HG03442 (cell line): ENCODE measurements at regions not wholly inside any gene's neighbourhood (a gene's known extent, or its start where the extent isn't known, plus 50 kb on each side); places are given as distances from the start of the nearest gene placed in this dataset.
A peak's percentile ranks its signal among the peaks of the same experiment; 100 is the strongest.
"Not testable (repeated sequence)": the region's sequence is repeated elsewhere in the genome, so short reads cannot be mapped to it uniquely, and the experiment has no call there.

Experiments
- ATAC-seq: cut with Tn5 transposase; IDR thresholded peaks from one replicate; pipeline ENCODE4 v1.9.1; 2021; ENCODE audit warnings: mild to moderate bottlenecking, moderate library complexity; ENCODE audit not compliant: unreplicated experiment

DNA sequence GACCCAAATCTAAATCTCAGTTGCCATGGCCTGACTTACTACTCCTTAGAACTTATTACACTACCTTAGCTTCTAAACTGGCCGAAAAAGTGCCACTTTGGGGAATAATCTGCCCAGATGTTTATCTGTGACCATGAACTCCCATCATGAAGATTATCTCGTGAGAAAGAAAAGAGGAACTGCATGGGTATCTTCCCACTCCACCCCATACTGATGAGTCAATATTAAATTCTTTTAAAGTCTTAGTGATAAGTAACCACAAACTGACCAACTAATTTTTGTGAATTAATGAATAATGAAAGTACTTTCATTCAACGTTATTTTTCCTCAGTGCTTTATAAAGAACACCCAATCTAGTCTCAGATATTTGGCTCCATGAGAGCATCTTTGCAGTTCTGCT, 493.5 kb downstream of the EBF1 start:
- no peak for ATAC-seq

DNA sequence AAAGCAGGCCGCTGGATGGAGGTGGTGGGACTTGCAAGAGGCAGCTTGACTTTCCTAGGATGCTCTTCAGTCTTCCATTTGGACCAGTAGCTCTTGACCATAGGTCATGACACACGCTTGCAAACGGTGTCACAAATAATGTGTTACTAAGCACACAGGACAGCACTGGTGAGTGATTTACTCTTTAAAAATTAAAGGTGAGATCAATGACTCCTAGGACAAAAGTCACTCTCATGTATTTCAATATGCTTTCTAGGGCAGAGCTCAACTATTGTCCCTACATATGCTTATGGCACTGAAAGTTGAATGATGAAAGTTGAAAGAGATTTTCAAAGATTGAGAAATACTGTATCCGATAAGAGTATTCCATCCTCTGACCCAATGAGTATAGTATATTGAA, 496.7 kb downstream of the EBF1 start:
- ATAC-seq: no peak

DNA sequence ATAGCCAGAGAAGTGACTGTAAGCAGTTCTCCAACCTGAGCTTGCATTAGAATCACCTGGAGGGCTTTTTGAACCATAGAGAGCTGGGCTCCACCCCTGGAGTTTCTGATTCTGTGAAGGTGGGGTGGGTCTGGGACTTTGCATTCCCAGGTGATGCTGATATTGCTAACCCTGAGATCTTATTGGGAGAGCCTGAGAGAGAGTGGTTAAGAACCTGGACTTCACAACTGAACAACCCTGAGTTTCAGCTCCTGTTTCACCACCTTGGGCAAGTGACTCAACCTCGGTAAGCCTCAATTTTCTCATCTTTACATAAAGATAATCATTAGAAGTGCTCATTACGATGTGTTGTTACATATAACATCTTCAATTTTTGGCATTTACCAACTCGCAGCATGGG, 498.6 kb downstream of the EBF1 start:
- no peak for ATAC-seq

DNA sequence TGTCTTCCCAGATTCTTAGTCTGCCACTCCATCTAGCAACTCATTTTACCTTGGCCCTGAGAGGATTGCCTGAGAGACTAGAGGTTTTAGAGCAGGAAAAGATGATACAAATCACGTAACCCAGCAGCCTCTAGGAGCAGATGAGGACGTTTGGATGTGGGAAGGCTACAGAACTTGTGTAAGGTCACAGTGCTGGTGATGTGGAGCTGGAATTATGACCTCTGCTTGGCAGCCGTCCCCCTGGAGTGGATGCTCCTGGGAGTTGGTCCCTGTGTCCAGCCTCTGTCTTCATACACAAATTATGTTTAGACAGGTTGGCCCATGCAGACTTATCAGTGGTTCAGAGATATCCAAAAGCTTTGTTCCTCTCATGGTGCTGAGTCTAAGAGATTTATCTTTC, 499.0 kb downstream of the EBF1 start:
- no peak for ATAC-seq

DNA sequence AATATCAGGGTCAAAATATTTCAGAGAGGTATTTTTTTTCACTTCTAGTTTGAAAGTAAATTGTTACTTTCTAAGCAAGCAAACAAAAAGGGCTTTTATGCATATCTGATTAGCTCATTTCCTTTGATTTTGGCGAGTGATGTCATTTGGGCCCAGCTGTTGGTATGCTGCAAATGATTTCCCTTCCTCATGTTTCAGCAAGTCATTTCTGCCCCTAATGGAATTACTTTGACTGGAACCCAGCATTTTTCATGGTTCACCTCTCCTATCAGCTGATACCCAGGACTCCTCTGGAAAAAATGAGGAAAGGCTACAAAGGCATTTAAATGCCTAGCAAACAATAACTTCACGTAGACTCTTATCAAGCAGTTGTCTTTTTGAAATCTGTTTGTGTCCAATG, 500.6 kb downstream of the EBF1 start:
- ATAC-seq: no peak

DNA sequence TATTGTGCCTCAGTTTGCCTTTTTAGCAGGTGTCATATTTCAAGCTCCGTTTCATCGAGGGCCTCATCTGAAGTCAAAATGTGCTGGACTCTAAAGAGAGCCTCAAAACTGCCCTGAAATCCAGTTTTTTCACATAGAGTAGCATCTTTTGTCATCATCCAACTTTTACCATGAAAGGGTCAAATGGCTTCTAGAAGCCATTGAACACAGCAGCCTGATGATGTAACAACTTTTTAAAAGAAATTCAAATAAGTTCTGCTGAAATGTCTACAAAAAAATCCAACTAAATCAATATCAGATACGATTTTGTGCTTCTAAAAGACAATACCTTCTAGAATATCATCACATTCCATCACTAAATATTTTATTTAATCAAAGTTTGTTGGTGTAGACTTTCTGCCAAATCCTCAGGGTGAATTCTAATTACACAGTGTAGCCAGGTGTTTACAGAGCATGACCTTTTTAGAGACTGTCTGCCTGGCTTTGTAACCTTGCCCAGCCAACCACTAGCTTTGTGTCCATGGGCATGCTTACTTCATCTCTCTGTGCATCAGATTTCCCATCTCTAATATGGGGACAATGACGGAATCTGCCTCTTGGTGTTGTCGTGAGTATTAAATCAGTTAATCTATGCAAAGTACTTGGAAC, 505.0 kb downstream of the EBF1 start:
- no peak for ATAC-seq

DNA sequence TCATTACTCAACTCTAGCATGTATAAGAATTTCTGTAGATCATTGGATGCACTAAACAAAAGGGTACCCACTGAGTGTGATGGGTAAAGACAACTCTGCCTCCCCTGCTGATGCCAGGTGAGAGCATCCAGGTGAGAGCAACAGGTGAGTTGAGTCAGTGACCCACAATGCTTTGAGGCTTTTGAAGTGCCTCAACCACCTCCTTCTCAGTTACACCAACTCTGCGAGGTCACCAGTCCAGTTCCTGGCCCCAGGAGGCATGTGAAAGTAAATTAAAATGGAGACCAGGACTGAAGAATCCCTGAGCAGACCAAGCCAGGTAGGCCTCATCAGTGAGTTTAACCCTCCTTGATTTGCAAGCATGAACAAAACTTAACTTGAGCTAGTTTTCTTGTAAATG, 505.8 kb downstream of the EBF1 start:
- ATAC-seq: no peak

DNA sequence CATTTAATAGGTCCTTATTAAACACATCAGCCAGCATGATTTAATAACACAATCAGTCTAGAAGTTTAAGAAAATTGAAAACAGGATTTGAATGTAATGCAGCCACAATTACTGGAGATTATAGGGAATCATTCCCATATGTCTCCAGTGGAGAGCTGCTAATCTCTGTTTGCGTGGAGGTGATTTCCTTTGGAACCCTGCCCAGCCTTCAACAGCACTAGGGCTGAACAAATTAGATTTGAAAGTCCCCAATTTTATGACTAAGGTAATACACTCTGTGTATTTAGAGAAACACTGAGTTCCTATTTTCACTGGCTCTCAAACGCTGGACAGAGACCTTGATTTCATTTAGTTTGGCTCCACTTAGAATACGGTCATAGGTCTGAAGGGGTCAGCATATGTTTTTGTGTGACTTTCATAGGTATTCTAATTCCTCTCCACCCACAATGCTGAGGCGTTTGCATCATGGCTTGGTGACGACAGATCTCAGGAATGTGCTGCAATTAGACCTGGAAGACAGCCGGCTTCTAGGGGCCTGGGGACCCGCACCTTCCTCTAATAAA, 508.3 kb downstream of the EBF1 start:
- ATAC-seq: no peak

DNA sequence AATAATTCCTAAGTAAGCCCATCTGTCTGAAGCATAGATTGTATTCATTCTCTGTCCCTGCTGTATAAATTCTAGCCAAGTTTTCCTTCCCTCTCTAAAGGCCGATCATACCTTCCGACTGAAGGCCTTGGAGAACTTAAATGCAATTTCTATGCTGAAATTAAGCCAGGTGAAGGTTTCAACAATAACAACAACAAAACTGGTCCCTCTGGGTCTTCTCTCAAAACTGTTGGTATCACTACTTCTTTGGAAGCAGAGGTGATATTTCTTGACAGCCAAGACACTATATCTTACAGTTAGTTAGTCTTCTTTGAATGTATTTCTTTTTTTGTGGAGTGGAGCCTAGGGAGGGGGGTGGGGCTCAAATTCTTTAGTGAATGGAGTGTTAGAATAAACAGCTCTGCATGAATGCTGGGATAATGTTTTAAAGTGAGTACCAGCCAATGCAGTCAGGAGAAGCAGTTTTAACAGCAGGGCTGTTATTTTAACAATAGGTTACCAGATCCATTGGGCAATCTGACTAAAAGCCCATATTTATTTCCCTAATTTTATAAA, 508.9 kb downstream of the EBF1 start:
- ATAC-seq: no peak

DNA sequence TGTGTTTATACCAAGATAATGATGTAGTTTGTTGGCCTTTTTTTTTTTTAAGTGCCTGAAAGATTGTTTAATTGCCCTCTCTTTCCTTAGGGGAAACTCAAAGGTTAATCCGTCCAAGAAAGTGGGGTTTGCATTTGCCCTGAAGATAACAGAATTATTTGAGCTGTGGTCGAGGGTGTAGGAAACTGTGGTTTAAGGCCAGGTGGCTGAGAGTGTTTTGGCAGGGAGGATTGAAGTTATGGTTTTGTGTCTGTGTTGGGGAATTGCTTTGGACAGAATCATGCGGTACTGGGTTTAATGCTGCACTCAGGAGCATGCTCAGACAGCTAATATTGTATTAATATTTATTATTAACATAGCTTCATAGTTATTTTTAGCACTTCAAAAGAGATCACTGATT, 509.8 kb downstream of the EBF1 start:
- no peak for ATAC-seq

DNA sequence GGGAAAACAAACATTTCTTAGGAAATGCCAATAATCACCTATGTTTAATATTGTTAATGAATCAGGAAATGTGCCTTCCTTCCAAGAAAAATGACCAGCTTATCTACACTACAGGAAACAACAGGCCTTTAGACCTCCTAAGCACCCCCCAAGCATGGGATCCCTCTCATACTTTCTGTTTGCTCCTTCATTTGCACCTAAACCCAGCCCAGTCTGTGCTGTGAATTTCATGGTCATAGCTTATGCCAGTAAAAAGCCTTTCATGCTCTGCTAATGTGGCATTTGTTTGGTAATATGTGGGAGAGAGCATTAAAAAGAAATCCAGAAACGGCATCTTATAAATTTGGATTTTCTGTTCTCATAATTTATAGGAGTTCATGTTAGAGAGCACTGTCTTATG, 511.1 kb downstream of the EBF1 start:
- ATAC-seq: no peak

DNA sequence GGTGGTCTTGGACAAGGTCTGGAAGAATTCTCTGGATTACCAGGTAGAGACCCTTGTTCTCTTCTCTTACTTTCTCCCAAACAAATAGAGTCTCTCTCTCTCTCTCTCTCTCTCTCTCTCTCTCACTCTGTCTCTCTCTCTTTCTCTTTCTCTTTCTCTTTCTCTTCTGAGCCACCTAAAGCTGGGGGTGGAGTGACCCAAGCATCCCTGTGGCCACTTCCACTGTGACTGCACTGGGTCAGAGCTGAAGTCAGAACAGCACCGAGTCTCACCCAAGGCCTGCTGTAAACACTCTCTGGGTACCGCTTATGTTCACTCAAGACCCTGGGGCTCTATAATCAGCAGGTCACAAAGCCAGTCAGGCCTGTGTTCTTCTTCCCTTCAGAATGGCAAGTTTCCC, 513.7 kb downstream of the EBF1 start:
- ATAC-seq: no peak

DNA sequence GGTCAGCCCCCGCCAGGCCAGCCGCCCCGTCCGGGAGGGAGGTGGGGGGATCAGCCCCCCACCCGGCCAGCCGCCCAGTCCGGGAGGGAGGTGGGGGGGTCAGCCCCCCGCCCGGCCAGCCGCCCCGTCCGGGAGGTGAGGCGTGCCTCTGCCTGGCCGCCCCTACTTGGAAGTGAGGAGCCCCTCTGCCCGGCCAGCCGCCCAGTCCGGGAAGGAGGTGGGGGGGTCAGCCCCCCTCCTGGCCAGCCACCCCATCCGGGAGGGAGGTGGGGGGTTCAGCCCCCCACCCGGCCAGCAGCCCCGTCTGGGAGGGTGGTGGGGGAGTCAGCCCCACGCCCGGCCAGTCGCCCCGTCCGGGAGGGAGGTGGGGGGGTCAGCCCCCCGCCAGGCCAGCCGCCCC, 517.0 kb downstream of the EBF1 start:
- not testable (repeated sequence) for ATAC-seq

DNA sequence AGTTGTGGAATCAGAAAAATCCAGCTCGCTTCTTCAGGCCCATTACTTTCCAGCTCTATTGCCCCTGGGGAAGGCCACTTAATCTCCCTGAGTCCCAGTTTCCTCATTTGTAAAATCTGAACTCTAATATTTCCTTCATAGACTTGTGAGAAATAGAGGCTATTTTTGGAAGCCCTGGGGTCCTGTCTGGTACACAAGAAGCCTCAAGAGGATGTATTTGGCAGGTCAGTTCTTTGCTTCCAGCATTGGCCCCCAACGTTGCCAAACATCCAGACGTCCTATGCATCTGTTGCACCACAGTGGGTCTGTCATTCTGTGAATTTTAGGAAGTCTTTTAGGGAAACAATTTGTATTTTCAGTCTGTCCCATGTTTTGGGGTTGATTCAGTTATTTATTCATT, 525.9 kb downstream of the EBF1 start:
- ATAC-seq: no peak

DNA sequence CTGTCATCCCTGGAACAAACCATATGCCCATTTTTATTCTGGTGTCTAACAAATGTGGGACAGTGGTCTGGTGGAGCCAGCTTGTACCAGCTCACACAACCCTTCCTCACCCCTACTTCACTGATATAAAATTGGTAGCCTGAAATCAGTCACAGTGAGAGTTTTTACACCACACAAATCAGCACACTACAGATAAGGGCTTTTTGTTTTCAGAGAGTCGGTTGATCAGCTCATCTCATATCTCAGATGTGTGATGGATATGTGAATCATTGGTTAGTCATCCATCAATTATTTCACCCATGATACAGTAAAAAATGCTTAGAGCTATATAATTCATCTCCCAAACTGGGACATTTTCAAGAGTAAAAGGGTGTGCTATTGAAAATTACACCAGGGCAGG, 529.2 kb downstream of the EBF1 start:
- ATAC-seq: no peak

DNA sequence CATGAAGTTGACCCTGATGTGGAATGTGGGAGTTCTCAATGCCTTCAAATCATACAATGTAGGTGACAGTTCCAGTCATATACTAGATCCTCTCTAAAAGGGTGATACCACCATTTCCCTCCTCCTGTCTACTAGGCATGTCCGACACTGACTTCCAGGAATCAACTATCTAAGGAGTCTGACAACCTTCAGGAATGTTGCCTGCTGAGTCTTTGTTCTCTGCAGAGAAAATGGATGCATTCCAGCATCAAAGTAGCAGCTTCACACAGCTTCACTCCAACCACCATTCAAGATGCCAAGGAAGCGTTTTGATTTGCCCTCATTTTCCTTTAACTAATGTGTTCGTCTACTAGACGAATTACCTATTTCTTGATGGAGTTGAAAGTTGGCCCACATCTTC, 530.2 kb downstream of the EBF1 start:
- ATAC-seq: no peak

DNA sequence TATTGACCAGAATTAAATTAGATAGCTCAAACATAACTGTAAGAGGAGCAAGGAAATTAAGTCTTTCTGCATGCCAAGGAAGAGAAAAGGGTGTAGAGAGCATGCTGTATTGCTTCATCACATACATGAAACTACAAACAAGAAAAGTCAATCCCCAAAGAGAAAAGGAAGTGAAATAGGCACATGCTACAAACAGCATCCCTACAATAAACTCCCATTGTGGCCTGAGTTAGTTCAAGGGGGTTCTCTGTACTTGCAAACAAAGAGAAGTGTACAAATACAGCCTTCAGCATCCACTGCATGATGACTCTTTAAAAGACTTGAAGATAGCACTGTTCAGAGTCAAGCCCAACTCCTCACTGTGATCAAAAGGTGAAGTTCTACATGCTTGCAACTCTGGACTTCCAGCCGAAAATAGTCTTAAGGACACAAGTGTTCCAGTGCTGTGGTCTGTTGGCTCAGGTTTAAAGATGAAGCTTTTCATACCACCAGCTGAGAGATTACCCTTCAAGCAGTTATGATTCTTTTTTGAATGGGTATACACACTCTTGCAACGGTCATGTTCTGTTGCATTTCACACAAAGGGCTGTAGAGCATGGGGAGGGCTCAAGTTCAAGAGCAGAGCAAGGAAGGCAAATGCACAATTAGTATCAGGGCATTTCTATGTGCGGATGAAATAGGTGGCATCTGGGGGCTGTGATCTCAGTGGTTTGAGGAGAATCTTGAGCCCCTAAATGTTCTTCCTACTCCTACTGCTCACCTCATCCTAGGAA, 534.5 kb downstream of the EBF1 start:
- ATAC-seq: no peak

DNA sequence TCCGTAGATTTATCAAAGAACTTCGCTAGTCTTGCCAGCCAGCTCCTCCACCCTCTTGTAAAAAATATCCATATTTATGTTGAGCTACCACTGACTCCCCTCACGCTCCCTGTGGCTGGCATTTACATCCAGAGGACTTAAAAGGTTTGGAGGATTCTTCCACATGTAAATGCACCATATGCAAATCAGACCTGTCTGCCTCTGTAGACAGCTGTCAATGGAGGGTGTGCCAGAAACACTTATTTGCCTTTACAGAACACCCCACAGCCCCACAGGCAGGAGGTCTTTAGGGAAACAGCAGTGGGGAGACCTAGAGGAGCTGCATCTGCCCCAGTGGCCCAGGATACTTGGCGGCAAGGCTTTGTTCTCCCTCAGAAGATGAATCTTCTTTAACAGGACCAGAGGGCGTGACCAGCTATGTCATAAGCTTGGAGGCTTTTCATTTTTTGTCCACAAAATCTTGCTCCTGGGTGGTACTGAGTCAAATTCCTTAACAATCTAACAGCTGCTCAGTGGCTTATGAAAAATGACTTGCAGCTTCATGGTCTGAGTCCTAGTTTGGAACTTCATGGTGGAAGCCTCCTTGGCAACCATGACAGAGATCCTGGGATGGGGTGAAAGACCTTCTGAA, 535.8 kb downstream of the EBF1 start:
- ATAC-seq: no peak

DNA sequence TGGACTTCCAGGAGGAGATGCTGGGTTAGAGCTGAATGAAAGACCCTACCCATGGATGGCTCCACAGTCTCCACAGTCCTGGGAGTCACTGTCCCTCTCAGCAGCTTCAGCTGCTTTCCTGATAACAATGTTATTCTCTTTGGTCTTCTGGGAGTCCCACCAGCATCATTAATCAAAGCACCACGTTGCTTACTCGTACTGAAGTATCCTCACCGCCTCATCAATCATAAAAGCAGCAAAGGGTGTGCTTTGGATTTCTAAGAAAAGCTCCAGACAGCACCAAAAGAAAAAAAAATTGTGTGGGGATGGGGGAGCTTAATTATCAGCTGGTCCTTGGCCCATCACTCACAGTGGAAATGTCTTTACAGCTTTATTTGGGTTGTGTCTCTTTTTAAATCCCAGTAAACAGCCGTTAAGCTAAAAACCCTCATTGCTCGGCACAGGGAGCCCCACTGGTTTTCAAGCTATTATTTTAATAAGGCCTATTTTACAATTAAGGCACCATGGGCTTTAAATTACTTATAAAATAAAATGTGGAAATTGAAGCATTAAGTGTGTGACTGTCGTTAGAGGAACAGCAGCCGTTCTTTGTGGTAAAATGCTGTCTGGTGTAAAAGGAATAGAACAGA, 538.0 kb downstream of the EBF1 start:
- ATAC-seq: no peak

DNA sequence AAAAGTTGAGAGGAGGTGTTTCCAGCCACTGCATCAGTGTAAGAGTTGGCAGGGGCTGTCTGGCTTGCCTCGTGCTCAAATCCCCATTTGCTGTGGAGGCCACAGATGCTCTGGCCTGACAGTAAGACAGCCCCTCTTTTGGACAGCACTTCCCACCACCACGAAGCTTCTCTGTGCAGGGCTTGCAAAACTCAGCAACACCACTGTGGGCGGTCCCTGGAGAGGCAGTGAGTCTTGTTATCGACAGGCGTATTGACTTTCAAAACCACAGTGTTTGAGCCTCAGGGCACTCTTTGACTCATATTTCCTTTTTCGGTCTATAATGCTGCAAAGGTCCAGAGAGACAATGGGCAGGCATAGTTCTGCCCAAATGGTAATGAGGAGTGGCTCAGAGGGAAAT, 539.5 kb downstream of the EBF1 start:
- peak; percentile 94 for ATAC-seq

DNA sequence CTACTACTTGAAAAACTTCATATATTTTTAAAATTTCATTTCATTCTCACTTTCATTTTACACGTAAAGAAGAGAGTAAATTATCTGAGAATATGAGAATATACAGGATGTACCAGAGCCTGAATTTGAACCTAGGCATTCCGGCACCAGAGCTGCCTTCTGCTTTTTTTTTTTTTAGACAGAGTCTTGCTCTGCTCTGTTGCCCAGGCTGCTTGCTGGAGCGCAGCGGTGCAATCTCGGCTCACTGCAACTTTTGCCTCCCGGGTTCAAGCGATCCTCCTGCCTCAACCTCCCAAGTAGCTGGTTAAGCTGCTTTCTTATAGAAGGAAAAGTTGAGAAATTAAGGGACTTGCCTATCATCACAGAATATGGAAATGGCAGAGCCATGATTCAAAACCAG, 540.1 kb downstream of the EBF1 start:
- ATAC-seq: peak; percentile 39
